GM12891 (cell line): ENCODE measurements at regions not wholly inside any gene's neighbourhood (a gene's known extent, or its start where the extent isn't known, plus 50 kb on each side); places are given as distances from the start of the nearest gene placed in this dataset.

Source experiments
- DNase-seq: peaks from one replicate; pipeline ENCODE4 v3.0.0; 2011; ENCODE audit warnings: low spot score; ENCODE audit not compliant: insufficient read length
- FAIRE-seq: peaks from 2 replicates; lab custom pipeline; 2011; peaks lifted over from hg19 to GRCh38; lab: Jason Lieb, UNC
- PAX5 ChIP-seq: IDR thresholded peaks from 2 replicates; pipeline ENCODE4 v1.6.1; 2011; ENCODE audit warnings: low read length, moderate library complexity, mild to moderate bottlenecking; ENCODE audit not compliant: insufficient read depth, severe bottlenecking
- POLR2A ChIP-seq: IDR thresholded peaks from 2 replicates; pipeline ENCODE4 v1.6.1; 2011; ENCODE audit warnings: low read depth, low read length, control low read depth
- POLR2AphosphoS5 ChIP-seq: IDR thresholded peaks from 2 replicates; pipeline ENCODE4 v1.6.1; 2011; ENCODE audit warnings: low read depth, low read length, control low read depth
- POU2F2 ChIP-seq: IDR thresholded peaks from 2 replicates; pipeline ENCODE4 v1.6.1; 2011; ENCODE audit warnings: low read depth, mild to moderate bottlenecking, control low read depth, low read length, moderate library complexity
- SPI1 ChIP-seq: IDR thresholded peaks from 2 replicates; pipeline ENCODE4 v1.6.1; 2011; ENCODE audit warnings: low read depth, low read length, control low read depth
- TAF1 ChIP-seq: IDR thresholded peaks from 2 replicates; pipeline ENCODE4 v1.6.1; 2011; ENCODE audit warnings: low read depth, low read length, control low read depth

GRCh38 chr12:111033281-111034082 is 113.1 kb upstream of the MYL2 start:
- FAIRE-seq: no peak
- DNase-seq: no peak
- TF ChIP-seq POLR2A (no peak), SPI1 (no peak), POU2F2 (no peak), PAX5 (no peak), POLR2AphosphoS5 (no peak), TAF1 (no peak)

- no peak for TF ChIP-seq SPI1
- TF ChIP-seq POLR2AphosphoS5: no peak
- TF ChIP-seq POLR2A: no peak
- TF ChIP-seq TAF1: no peak
- no peak for TF ChIP-seq PAX5
- no peak for TF ChIP-seq POU2F2
- FAIRE-seq: no peak
- DNase-seq: no peak
Measured at GRCh38 chr12:111032591-111032919, 112.2 kb upstream of the MYL2 start.

DNA sequence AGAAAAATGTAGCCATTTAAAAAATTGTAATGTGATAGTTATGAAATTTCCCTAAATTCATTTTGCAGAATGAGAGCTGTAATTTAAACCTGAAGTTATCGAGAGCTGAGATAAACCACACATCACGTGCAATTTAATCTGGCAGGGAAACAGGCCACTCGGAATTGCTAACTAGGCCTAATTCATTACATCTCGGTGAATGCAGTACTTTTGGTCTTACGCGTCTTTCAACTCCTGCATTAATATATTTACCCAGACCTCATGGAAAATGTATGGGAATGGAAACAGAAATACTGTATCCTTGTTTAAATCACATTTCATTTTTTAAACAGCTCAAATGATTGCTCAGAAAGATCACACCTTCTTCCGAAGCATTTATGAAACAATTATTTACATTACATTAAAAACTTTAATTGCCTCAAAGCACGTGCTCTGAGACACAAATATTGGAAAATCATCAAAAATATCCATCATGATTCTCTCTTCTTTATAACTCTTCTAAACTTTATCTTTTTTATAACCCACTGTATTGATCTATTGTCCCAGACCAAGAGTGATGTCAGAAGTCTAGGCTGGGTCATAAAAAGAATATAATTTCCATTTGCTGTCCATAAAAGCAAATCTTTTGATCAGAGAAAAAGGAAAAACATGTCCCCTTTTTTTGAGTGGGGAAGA is 111.7 kb upstream of the MYL2 start:
- DNase-seq (no peak), FAIRE-seq (no peak)
- no peak for TF ChIP-seq POU2F2
- TF ChIP-seq SPI1: no peak
- TF ChIP-seq POLR2A: no peak
- no peak for TF ChIP-seq PAX5
- no peak for TF ChIP-seq TAF1
- no peak for TF ChIP-seq POLR2AphosphoS5

GRCh38 chr12:111030800-111031199 is 110.4 kb upstream of the MYL2 start:
- no peak for DNase-seq
- FAIRE-seq: no peak
- no peak for TF ChIP-seq TAF1
- no peak for TF ChIP-seq SPI1
- no peak for TF ChIP-seq PAX5
- TF ChIP-seq POLR2A: no peak
- TF ChIP-seq POLR2AphosphoS5: no peak
- no peak for TF ChIP-seq POU2F2

GRCh38 chr12:111029732-111030131 is 109.4 kb upstream of the MYL2 start:
- DNase-seq (no peak), FAIRE-seq (no peak)
- TF ChIP-seq POLR2A (no peak), POLR2AphosphoS5 (no peak), POU2F2 (no peak), SPI1 (no peak), PAX5 (no peak), TAF1 (no peak)

GRCh38 chr12:111029305-111029704 is 108.9 kb upstream of the MYL2 start:
- TF ChIP-seq SPI1 (no peak), POU2F2 (no peak), POLR2AphosphoS5 (no peak), POLR2A (no peak), PAX5 (no peak), TAF1 (no peak)
- no peak for FAIRE-seq
- no peak for DNase-seq

- FAIRE-seq (no peak), DNase-seq (no peak)
- TF ChIP-seq PAX5 (no peak), TAF1 (no peak), SPI1 (no peak), POLR2AphosphoS5 (no peak), POU2F2 (no peak), POLR2A (no peak)
Measured at GRCh38 chr12:111028830-111029229, 108.5 kb upstream of the MYL2 start.

DNA sequence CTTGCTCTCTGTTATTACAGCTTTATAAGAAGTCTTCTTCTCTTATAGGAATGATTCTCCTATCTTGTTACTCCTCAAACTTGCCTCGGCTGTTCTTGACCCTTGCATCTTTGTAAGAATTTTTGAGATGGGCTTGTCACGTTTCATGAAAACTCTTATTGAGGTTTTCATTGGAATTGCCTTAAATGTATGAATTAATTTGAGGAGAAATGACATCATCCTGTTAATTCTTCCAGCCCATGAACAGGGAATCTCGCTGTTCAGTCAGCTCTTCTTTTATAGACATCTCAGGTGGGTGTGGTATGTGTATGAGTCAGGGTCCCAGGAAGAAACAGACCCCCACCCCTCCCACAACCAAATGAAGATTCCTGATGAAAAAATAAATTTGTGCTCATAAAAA is 107.1 kb upstream of the MYL2 start:
- FAIRE-seq (no peak), DNase-seq (no peak)

More for the DNA sequence above, 107.1 kb upstream of the MYL2 start:
- TF ChIP-seq POLR2A (no peak), POLR2AphosphoS5 (no peak), TAF1 (no peak), PAX5 (no peak), SPI1 (no peak), POU2F2 (no peak)
